Right forelimb (tissue), 1 donor: ENCODE measurements at regions not wholly inside any gene's neighbourhood (a gene's known extent, or its start where the extent isn't known, plus 50 kb on each side); places are given as distances from the start of the nearest gene placed in this dataset.
"Not testable (repeated sequence)": the region's sequence is repeated elsewhere in the genome, so short reads cannot be mapped to it uniquely, and the experiment has no call there.

Experiments
- DNase-seq: peaks from one replicate; pipeline ENCODE4 v3.0.0-alpha.2; 2018

DNA sequence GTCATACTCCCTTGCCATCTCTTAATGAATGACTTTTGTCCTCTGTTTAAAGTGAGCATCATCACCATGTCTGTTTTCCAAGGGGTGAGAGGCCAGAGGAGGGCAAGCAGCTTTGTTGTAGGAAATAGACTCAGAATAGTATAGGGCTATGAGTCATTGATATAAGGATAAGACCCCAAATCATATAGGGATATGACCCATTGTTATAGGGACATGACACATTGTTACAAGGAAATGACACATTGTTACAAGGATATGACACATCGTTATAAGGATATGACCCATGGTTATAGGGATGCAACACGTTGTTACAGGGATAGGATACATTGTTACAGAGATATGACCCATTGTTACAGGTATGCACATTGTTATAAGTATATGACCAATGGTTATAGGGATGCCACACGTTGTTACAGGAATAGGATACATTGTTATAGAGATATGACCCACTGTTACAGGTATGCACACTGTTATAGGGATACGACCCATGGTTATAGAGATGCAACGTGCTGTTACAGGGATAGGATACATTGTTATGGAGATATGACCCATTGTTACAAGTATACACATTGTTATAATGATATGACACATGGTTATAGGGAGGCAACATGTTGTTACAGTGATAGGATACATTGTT lies 311.1 kb upstream of the ADARB2 start:
- DNase-seq, result no peak

DNA sequence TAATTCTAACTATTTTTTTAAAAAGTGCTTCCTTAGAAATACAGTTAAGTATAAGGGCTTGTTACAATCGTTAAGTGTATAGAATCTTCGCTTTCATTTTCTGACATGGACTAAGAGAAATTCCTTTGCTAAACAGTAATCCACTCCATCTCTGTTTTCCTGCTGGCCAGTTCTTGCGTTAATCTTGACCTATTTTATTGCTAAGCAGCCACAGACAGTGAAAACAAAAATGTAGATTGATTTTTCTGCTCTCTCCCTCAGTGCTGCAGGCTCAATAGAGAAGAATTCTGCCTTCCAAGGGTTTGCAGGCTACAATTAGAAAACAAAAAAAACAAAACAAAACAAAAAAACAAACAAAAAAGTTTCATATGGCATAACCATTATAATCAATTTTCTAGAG lies 310.4 kb upstream of the ADARB2 start:
- no peak for DNase-seq

- DNase-seq, result no peak
Measured at GRCh38 chr10:2043379-2043778, 306.1 kb upstream of the ADARB2 start.

GRCh38 chr10:2038036-2038435 lies 300.7 kb upstream of the ADARB2 start:
- DNase-seq, result no peak

GRCh38 chr10:2037246-2037645 lies 299.9 kb upstream of the ADARB2 start:
- no peak for DNase-seq

DNA sequence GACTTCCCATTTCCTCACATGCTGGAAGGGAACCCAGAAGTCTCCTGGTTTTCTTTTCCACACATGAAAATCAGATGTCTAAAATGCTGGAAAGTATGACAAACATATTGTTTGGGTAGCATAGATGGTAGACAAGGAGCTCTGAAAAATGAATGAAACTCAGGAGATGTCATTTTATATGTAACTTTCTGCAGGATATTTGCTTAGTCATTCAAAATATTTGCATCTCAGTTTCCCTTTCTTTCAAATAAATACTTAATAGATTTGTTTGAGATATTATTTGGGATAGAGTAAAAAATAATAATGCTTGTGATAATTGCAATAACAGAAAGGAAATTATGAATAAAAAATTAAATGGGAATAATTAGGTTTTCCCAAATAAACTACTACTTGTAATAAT lies 298.9 kb upstream of the ADARB2 start:
- DNase-seq, result no peak

GRCh38 chr10:2030046-2030445 lies 292.7 kb upstream of the ADARB2 start:
- no peak for DNase-seq

DNA sequence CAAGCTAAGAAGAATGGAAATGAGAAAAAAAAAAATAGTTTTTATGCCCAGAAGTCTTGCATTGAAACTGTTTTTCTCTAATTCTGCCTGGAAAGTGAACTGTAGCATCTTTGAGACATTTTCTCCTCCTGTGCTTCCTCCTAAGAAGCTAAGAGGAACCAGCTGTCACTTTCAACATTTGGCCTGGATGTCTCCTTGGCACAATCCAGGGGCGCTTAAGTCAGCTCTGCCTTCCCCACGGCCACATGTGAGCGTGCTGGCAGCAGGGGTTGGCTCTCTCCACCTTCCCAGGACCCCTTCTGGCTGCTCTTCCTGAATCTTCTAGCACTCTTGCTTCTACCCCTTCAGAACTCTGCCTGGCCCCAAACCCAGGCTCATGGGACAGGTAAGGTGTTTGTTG lies 289.6 kb upstream of the ADARB2 start:
- DNase-seq, result no peak

DNA sequence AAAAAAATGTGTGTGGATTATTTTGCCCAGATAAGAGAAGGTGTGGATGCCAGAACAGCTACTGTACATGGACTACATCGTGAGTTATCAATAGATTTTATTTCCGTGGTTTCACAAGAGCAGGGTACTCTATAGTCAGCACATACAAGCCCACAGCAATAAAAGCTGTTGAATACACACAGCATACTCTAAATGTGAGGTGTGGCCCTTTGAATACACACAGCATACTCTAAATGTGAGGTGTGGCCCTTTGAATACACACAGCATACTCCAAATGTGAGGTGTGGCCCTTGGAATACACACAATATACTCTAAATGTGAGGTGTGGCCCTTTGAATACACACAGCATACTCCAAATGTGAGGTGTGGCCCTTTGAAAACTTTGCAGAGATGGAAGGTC lies 287.4 kb upstream of the ADARB2 start:
- DNase-seq, result not testable (repeated sequence)

- DNase-seq, result no peak
Measured at GRCh38 chr10:2023687-2024086, 286.4 kb upstream of the ADARB2 start.

DNA sequence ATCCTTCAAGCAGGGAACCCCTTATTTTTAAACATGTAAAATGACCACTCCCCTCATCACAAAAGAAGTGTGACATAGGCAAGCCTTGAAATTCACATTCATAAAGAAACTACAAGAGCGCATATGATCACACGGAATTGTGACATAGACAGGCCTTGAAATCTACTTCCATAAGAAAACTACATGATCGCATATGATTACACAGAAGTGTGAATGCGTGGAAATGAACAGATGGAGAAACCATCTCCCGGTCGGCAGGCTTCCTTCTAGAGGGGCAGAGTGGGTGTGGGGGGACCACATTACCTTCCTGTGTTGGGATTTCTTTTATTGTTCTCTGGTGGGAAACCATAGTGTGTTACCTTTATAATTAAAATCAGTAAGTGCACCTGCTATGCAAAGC lies 285.1 kb upstream of the ADARB2 start:
- DNase-seq, result no peak

DNA sequence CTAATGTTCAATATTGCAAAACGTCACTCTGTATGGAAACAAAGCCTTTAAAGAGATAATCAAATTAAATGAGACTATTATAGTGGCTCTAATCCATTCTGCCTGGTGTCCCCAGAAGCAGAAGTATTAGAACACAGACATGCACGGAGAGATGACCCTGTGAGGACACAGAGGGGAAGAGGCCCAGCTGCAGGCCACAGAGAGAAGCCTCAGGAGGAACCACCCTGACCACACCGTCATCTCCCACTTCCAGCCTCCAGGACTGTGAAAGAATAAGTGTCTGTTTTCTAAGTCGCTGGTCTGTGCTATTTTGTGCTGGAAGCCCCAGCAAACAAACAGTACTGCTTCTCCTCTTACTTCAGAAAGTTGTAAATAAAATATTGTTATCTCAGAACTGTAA lies 283.5 kb upstream of the ADARB2 start:
- no peak for DNase-seq

- no peak for DNase-seq
Measured at GRCh38 chr10:2019803-2020202, 282.5 kb upstream of the ADARB2 start.

DNA sequence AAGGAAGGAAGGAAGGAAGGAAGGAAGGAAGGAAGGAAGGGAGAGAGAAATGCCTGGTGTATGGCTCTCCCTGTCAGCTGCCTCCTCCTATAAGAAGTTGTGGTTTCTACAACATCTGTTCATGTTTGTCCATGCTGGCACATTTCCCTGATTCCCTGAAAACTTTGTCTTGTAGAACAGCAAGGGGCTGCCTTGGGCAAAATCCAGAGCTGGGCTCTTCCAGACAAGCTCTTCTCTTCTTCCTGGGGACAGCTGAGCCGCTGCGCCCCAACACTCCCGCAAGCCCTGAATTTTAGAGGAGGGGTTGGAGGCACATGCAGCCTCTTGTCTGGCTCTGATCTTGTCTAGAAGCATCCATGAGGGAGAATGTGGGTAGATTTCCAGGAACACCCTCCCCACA lies 282.0 kb upstream of the ADARB2 start:
- no peak for DNase-seq

DNA sequence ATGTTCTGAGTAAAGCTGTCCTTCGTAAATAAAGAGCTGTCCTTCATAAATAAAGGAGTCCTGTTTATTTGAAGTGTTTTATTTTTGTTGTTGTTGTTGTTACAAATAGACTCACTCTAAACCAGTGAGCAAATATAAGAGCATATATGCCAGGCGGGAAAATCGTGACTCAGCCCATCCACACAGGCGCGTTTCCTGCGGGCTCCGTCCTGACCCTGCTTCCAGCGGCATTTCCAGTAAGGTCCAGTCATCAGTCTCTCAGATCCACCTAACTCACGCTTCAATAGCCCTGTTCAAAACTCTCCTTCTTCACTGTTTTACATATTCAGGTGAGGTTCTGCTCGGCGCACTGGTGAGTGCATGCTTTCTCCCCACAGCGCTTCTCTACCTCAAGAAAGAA lies 277.2 kb upstream of the ADARB2 start:
- DNase-seq, result no peak

DNA sequence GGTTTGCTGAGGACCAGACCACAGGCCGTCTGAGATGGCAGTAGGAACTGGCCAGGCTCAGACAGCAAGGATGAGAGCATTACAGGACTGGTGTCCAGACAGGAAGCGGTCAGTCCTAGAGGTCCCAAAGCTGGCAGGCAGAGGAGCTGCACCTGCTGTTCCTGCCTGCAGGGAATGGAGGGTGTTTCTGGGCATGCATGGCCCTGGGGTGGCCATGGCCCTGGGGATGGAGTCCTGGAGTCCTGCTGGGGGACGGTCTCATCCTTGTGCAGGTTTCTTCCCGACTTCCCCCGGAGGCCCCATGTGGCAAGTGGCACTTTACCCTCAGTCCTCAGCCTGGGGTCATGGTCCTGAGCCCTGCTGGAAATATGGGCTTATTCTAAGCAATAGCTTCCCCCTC lies 274.9 kb upstream of the ADARB2 start:
- no peak for DNase-seq

DNA sequence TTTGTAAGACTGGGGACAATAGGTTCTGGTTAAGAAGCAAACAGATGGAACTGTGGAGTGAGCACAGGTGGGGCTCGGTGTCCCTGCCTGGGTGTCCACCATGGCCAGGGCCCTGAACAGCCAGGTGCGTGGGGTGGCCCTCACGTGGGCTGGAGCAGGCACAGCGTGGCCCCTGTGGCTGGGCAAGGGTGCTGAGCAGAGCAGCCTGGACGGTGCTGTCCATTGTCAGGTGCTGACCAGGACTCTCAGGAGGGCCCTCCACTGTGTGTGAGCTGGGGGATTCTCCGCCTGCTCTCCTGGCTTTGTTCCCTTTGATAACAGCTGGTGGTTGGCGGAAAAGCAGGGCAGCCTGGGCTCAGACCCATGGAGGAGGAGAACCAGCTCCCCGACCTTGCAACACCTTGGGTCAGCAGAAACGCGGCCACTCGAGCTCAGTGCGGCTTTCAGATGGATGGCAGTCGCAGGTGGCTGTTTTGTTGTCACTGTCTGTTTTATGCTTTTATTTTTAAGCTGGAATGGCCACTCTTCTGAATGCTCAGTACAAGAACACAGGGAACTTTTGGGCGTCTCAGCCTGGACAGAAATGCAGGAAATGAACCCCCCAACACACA lies 273.9 kb upstream of the ADARB2 start:
- DNase-seq, result no peak

DNA sequence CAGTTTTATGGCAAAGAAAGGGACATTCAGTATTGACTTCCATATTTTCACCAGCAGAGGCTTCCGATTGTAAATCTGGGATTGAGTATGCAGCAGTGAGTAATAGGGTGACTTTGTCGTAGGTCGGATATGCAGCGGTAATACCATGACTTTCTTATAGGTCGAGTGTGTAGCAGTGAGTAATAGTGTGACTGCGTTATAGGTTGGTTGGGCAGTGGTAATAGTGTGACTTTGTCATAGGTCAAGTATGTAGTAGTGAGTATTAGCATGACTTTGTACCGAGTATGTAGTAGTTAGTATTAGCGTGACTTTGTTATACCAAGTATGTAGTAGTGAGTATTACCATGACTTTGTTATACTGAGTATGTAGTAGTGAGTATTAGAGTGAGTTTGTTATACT lies 268.2 kb upstream of the ADARB2 start:
- no peak for DNase-seq

DNA sequence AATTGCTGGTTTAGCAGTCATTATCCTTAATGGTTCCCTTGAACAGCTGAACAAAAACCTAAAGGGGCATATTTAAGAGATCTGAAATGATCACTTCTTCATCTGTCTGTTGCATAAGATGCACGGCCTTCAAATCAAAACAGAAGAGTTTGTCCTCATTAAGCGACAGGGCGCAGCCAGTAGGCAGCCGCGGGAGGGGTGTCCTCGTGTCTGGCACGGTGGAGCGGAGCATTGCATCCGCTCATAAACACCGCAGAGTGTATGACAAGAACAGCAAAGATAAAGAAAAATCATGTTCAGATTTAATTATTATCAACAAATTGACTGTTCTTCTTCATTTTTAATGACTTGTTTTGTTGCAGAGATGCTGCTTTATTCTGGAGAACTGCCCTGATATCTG lies 255.6 kb upstream of the ADARB2 start:
- DNase-seq, result no peak

- no peak for DNase-seq
Measured at GRCh38 chr10:1989090-1989489, 251.8 kb upstream of the ADARB2 start.

DNA sequence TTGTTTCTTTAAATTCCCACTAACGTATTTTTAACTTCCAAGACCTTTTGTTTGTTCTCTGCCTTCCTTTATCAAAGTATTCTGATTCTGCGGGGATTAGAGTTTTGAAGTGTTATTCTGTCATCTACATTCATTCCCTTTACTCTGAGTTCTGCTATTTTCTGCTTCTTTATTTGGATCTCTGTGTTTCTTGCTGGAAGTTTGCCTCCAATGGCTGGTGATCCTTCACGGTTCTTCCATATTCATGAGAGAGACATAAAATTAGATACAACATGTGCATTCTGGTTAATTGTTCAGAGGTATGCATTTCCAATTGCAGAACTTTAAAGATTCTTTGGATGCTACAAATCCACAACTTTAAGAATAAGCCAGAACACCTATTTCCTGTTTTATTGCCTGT lies 244.7 kb upstream of the ADARB2 start:
- DNase-seq, result no peak

GRCh38 chr10:1980459-1980858 lies 243.1 kb upstream of the ADARB2 start:
- DNase-seq, result no peak

DNA sequence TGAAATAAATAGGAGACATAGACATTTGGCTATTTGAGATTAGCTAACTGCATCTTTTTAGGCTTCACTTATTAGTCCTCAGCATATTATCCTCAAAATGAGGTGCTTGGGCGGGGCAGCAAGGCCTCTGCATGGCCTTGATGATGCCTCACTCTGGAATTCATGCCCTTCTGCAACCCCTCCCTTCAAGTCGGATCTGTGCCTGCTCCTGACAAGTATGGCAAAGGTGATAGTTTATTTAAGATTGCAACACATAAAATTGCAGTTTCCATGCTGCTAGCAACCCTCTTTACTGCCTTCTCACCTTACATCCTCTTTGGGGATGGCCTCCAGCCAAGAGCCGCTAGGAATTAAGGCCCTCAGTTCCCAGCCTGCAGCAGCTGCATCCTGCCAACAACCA lies 241.3 kb upstream of the ADARB2 start:
- no peak for DNase-seq

DNA sequence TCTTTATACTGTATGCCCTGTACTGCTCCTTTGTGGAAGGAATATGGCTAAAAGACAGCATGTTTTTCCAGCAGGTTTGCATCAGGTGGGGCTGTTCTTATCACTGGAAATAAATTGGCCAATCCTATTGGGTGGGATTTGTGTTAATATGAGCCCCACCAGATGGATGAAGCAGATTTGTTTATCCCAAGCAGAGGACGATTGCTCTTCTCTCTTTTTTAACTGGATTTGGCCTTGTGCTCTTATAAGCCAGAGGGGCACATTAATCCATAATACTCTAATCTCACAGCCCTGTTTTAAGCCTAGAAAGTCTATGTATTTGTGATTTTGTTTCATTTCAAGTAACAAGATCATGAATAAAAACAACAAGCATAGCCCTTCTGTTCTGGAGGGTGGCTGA lies 240.1 kb upstream of the ADARB2 start:
- DNase-seq, result no peak

GRCh38 chr10:1972406-1972805 lies 235.1 kb upstream of the ADARB2 start:
- no peak for DNase-seq
